ENCODE measurements at regions not wholly inside any gene's neighbourhood (a gene's known extent, or its start where the extent isn't known, plus 50 kb on each side); places are given as distances from the start of the nearest gene placed in this dataset.
"Not testable (repeated sequence)": the region's sequence is repeated elsewhere in the genome, so short reads cannot be mapped to it uniquely, and the experiment has no call there.

GRCh38 chr6:105686793-105687192, 283.9 kb upstream of the PREP start:
- DNase-seq: not testable (repeated sequence)

GRCh38 chr6:105681061-105681460, 278.2 kb upstream of the PREP start:
- DNase-seq: no peak

DNA sequence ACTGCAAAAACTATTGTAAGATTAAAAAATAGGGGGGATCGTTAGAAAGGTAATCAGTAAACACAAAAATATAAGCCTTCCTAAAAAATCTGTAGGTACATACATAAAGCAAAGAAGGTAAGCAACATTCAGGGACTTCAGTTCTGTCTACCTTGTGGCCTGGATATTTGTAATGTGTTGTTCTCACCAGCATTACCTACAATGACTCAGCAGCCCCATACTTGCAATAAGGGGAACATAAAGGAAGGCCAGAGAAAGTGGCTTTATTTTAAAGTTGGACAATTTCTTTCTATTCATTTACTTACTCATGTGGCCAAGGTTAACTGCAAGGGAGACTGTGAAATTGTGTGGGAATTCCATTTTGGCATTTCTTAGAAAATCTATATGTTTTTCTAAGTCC, 277.2 kb upstream of the PREP start:
- DNase-seq: peak; percentile 8

DNA sequence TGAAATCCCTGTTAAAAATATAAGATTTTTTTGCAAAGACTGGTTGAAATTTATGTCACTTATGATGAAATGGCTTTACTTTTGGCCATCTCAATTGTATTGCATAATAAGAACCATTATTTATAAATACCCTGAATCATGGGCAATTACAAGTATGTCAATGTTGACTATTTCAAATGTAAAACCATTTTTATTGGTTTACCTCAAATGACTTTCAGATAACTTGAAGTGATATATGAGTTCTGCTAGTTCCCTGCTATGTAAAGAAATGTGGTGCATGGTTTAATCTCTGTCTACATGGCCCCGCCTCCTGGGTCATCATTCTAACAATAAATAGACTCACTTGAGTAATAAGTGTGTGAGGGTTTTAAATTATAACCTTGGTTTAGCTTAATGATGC, 275.6 kb upstream of the PREP start:
- DNase-seq: no peak

DNA sequence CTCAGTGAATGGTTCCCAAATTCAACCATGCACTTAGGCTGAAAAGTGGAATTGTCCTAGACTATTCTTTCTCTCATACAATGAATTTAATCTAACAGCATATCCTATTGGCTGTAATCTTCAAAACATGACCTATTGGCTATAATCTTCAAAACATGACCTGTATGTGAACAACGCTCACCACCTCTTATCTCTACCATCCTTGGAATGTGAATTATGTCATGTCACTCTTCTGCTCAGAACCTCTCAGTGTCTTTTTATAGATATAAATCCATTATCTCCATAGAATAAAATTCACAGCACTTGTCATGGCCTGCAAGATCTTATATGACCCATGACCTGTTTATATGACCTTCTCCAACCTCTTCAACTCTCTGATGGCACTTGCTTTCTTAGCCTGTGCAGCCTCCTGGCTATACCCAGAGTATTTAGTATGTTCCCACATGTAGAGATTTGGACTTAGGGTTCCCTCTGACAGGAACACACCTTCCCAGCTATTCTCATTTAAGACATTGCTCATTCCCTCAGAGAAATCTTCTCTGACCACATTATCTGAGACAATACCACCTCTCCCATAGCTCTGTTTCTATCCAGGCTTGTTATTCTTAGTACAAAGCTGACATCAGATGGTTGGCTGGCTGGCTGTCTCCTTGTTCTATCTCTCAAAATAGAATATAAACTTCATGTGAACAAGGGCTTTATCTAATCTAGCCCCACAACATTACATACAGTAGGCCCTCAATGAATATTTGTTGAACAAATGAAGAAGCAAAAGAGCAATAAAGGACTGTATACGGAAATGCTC, 275.0 kb upstream of the PREP start:
- DNase-seq: no peak

GRCh38 chr6:105676857-105677256, 274.0 kb upstream of the PREP start:
- no peak for DNase-seq

DNA sequence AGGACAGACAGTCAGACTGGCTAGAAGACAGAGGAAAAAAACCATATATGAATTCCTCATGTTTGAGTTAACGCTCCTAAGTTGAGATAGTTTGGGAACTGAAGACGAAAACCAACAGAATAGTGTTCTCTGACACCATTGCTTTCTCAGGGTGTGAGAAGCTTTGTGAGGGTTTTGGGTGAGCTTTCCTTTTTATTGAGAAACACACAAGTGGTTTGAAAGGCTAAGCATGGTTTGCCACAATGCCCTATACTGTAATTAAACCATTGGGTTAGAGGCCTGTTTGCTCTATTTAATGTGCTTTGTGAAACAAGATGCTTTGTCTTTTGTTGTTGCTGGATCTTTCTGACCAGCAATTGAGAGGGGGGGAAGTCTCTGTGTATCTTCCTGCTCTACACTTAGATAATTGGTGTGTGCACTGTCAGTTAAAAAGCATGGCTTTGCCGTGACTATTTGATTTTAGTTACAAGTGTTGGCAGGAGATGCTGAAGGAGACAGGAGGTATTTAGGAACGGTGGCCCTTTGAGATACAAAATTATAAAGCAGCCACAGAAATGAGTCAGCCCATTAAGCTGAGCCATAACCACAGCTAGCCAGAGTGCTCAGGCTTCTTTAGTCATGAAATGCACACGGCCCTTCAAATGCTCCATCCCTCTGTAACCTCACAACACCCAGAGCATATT, 273.0 kb upstream of the PREP start:
- peak; percentile 32 for DNase-seq

GRCh38 chr6:105672856-105673538, 270.1 kb upstream of the PREP start:
- not testable (repeated sequence) for DNase-seq

DNA sequence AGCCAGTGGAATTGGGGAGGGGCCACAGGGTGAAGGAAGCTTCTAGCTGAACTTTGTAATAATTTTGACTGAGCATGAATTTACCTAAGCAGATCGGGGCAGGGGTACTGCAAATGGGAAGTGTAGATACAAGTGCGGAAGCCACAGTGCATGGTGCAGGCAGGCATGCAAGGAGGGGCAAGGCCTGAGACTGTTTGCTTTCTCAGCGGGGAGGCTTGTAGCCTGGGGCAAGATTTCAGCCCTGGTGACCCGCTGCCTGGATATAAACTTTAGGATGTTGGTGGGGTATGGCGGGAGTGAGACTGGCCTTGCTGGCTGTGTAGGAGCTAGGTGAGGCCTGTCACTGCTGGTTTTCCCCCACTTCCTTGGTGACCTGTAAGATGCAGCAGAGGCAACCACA, 266.4 kb upstream of the PREP start:
- no peak for DNase-seq

DNA sequence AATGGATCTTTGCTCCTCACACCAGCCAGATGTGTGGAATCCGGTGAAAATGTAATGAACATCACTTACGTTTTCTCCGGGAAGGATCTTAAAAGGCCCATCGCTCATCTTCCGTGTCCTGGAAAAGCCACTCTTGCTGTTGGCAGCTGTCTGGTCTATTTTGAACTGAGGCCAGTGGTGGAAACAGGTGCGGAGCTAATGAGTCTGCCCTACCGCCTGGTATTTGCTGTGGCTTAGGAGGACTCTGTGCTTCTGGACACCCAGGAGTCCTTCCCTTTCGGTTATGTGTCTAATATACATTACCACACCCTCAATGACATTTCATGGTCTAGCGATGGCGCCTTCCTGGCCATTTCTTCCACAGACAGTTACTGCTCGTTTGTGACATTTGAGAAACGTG, 264.2 kb upstream of the PREP start:
- no peak for DNase-seq

GRCh38 chr6:105664931-105665330, 262.0 kb upstream of the PREP start:
- DNase-seq: peak; percentile 49

DNA sequence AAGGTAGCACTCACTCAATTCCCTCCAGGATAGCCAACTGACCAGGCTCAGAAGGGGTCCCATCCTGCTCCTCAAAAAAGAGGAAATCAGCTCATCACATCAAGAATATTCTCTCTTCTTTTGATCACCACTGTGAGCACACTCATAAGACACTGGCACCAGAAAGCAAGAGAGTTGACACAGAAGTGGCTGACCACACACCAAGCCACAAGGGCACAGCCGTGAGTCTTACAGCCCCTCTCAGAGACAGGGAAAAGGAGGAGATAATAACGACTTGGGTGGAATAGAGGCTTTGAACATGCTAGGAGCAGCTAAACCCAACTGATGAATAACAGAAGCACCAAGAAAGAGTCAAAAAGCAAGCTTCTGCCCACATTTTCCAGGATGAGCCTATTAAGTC, 249.1 kb upstream of the PREP start:
- peak; percentile 53 for DNase-seq

DNA sequence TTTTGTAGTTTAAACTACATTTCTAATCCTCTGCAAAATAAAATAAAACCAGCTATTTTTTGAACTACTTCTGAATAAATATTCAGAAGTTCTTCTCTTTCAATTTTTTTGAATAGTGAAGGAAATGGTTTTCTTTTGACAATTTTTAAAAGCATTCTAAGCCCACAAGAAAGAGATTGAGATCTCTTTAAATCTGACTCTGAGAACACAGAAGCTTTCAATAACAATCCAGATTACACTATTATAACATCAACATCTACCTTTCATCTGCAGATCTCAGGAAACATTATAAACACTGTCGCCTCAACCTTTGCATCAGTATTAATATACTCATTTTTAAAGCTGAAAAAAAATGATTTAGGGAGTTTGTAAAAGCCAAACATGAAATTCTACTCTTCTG, 247.5 kb upstream of the PREP start:
- no peak for DNase-seq

- DNase-seq: peak; percentile 33
Measured at GRCh38 chr6:105649192-105649591, 246.3 kb upstream of the PREP start.

DNA sequence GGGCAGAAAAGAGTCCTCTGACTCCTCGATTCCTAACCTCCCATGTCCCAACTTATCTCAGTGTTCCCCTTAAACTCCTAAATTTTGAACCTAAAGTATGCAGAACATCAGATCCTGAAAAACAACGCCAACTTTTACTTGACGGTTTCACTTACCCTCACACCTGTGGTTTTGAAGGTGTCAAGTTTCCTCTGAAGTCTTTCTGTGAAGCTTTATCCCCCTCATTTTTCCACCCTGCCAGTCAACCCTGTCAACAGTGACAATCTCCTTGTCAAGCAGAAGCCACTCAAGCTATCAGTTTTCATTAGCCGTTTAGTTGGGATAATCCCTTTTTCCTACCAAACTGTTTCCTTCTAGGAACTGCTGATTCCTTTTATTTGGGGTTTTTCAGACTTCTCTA, 245.4 kb upstream of the PREP start:
- peak; percentile 71 for DNase-seq

GRCh38 chr6:105646391-105646867, 243.5 kb upstream of the PREP start:
- DNase-seq: peak; percentile 97

GRCh38 chr6:105645958-105646357, 243.1 kb upstream of the PREP start:
- no peak for DNase-seq

- DNase-seq: no peak
Measured at GRCh38 chr6:105645156-105645555, 242.3 kb upstream of the PREP start.

DNA sequence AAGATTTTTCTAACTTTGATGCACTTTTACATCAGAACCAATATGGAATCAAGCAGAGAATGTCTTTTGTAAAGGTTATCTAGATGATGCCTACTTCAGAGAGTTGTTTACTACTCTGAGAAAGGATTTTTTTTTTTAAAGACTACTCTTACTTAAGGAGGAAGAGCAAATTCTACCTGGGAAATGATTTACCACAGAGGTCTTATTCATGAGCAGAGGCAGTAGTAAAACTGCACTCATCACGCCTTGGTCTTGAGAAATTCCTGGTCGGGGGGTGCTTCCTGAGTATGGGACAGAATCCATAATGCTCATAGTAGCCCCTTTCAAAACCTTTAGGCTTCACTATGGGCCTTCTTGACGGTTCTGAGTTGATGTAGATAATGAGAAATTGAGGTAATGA, 241.8 kb upstream of the PREP start:
- no peak for DNase-seq

DNA sequence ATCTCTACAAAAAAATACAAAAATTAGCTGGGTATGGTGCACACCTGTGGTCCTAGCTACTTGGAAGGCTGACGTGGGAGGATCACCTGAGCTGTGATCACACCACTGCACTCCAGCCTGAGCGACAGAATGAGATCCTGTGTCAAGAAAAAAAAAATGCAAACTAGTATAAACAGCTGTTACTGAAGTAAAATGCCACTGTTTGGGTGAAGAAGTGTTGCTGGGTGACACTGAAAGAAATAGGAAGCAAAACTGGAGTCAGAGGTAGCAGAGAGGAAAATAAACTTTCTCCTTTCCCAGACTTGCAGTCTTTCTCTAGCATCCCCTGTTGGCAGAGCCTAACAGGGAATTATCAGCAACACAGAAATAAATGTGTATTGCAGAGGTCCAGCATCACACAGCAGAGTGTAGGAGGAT, 241.2 kb upstream of the PREP start:
- no peak for DNase-seq

DNA sequence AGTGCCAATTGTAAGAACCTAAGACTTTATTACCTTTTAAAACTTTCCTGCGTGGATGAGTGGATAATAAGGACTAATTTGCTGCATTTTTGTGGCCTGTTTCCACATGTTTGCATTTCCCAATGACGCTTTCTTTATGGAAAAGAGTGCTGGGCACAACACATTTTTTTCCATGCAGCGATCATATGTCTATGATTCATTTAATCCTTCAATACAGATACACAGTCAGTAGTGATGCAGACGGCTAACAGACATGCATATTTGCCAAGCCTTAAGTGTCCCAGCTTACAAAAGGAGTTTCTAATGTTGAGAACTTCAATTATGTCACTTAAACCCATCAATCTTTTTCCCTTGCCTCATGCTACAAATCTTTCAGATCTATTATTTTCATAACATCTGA, 239.8 kb upstream of the PREP start:
- no peak for DNase-seq

DNA sequence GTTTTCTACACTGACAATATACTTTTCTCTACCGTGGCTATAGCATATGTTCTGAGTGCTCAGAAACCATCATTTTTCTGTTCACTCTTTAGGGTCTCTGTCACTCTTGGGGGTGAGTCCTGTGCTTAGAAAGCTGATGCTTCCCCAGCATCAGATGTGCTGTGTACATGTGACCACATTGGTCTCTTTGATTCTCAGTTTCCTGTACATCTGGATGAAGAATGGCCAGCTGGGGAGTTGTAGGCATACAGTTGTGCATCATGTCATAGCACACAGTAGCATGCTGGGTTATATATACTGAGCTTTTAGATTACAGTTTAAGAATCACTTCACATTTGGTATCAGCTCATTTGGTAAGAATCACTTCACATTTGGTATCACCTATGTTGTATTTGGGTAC, 238.6 kb upstream of the PREP start:
- DNase-seq: no peak

- DNase-seq: no peak
Measured at GRCh38 chr6:105639124-105639523, 236.2 kb upstream of the PREP start.

GRCh38 chr6:105633814-105634213, 230.9 kb upstream of the PREP start:
- DNase-seq: no peak
